ENCODE measurements at regions not wholly inside any gene's neighbourhood (a gene's known extent, or its start where the extent isn't known, plus 50 kb on each side); places are given as distances from the start of the nearest gene placed in this dataset.

- ATAC-seq (no peak), DNase-seq (no peak)
- intact Hi-C loops (cut with DNase I): no loop called here
- H3K4me3 ChIP-seq: no peak overlapping the region
- no peak overlapping the region for H3K27ac ChIP-seq
- TF ChIP-seq POLR2A (IDR thresholded peaks at IDR 0.05): no peak
- TF ChIP-seq, protein P1, sequence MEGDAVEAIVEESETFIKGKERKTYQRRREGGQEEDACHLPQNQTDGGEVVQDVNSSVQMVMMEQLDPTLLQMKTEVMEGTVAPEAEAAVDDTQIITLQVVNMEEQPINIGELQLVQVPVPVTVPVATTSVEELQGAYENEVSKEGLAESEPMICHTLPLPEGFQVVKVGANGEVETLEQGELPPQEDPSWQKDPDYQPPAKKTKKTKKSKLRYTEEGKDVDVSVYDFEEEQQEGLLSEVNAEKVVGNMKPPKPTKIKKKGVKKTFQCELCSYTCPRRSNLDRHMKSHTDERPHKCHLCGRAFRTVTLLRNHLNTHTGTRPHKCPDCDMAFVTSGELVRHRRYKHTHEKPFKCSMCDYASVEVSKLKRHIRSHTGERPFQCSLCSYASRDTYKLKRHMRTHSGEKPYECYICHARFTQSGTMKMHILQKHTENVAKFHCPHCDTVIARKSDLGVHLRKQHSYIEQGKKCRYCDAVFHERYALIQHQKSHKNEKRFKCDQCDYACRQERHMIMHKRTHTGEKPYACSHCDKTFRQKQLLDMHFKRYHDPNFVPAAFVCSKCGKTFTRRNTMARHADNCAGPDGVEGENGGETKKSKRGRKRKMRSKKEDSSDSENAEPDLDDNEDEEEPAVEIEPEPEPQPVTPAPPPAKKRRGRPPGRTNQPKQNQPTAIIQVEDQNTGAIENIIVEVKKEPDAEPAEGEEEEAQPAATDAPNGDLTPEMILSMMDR (IDR thresholded peaks at IDR 0.05): no peak
- no peaks in the 10 kb centered on the region for H3K36me3 ChIP-seq
- H3K4me1 ChIP-seq: no peaks in the 10 kb centered on the region
- no peaks in the 10 kb centered on the region for H3K27me3 ChIP-seq
- 78% methylated on average over 4 of the region's 5 CpGs for WGBS (ENCODE audit: insufficient coverage, low coverage, low lambda C conversion rate, missing lambda C conversion rate)
- no peaks in the 10 kb centered on the region for H3K9me3 ChIP-seq
Measured at GRCh38 chr9:75390951-75391350, 302.6 kb downstream of the OSTF1 start.

- Histone ChIP-seq H3K27me3 (no peaks in the 10 kb centered on the region), H3K4me1 (no peaks in the 10 kb centered on the region), H3K9me3 (no peaks in the 10 kb centered on the region), H3K27ac (no peak overlapping the region), H3K4me3 (no peak overlapping the region), H3K36me3 (no peaks in the 10 kb centered on the region)
- ATAC-seq: no peak
- intact Hi-C loops (cut with DNase I): no loop called here
- WGBS (ENCODE audit: insufficient coverage, low coverage, low lambda C conversion rate, missing lambda C conversion rate): 83% methylated on average over 1 of the region's 8 CpGs
- TF ChIP-seq, protein P1 (IDR thresholded peaks at IDR 0.05): no peak
- TF ChIP-seq POLR2A (IDR thresholded peaks at IDR 0.05): no peak
- no peak for DNase-seq
Measured at GRCh38 chr9:75391497-75391896, 303.2 kb downstream of the OSTF1 start.

GRCh38 chr9:75395336-75395735 is 307.0 kb downstream of the OSTF1 start:
- Histone ChIP-seq H3K4me1 (no peaks in the 10 kb centered on the region), H3K36me3 (no peaks in the 10 kb centered on the region), H3K9me3 (no peaks in the 10 kb centered on the region), H3K4me3 (no peak overlapping the region), H3K27me3 (no peaks in the 10 kb centered on the region), H3K27ac (no peak overlapping the region)
- ATAC-seq (no peak), DNase-seq (no peak)
- intact Hi-C loops (cut with DNase I): no loop called here
- TF ChIP-seq, protein P1 (IDR thresholded peaks at IDR 0.05): no peak
- no peak for TF ChIP-seq POLR2A (IDR thresholded peaks at IDR 0.05)

- Histone ChIP-seq H3K27ac (no peak overlapping the region), H3K4me3 (no peak overlapping the region), H3K36me3 (no peaks in the 10 kb centered on the region), H3K27me3 (no peaks in the 10 kb centered on the region), H3K9me3 (no peaks in the 10 kb centered on the region), H3K4me1 (no peaks in the 10 kb centered on the region)
- DNase-seq (no peak), ATAC-seq (no peak)
- intact Hi-C loops (cut with DNase I): no loop called here
- no peak for TF ChIP-seq POLR2A (IDR thresholded peaks at IDR 0.05)
- WGBS (ENCODE audit: insufficient coverage, low coverage, low lambda C conversion rate, missing lambda C conversion rate): 58% methylated on average over 1 of the region's 1 CpG
Measured at GRCh38 chr9:75397836-75398235, 309.5 kb downstream of the OSTF1 start.

- TF ChIP-seq POLR2A (IDR thresholded peaks at IDR 0.05): no peak
- TF ChIP-seq, protein P1 (IDR thresholded peaks at IDR 0.05): no peak
- Histone ChIP-seq H3K36me3 (no peaks in the 10 kb centered on the region), H3K27me3 (no peaks in the 10 kb centered on the region), H3K27ac (no peak overlapping the region), H3K4me3 (no peak overlapping the region), H3K4me1 (no peaks in the 10 kb centered on the region), H3K9me3 (no peaks in the 10 kb centered on the region)
- ATAC-seq (no peak), DNase-seq (no peak)
- intact Hi-C loops (cut with DNase I): no loop called here
- WGBS (ENCODE audit: insufficient coverage, low coverage, low lambda C conversion rate, missing lambda C conversion rate): 66% methylated on average over 4 of the region's 4 CpGs
Measured at GRCh38 chr9:75408391-75408790, 320.1 kb downstream of the OSTF1 start.
